HL-60/S4 treated with retinoic acid at 250 ng/mL for 4 days and 3 days (cell line): ENCODE measurements at regions not wholly inside any gene's neighbourhood (a gene's known extent, or its start where the extent isn't known, plus 50 kb on each side); places are given as distances from the start of the nearest gene placed in this dataset.

ENCODE experiments used
- in situ Hi-C: fragments of 300-500 bp; cut with MboI; formaldehyde crosslinking; loops from 2 replicates; pipeline ENCODE4 v1.7.0; 2022; ENCODE audit warnings: low sequenced_read_pairs

GRCh38 chr16:59320657-59321056 lies 586.5 kb upstream of the GOT2 start:
- in situ Hi-C loops = loop anchor here (25.0 kb wide), 1 partner anchor 108 kb away; no protein-coding TSS in a partner anchor

GRCh38 chr16:59319871-59320270 lies 585.8 kb upstream of the GOT2 start:
- in situ Hi-C loops = loop anchor here (25.0 kb wide), 1 partner anchor 108 kb away; no protein-coding TSS in a partner anchor

GRCh38 chr16:59305850-59306249 lies 571.7 kb upstream of the GOT2 start:
- in situ Hi-C loops = loop anchor here (25.0 kb wide), 1 partner anchor 94 kb away; no protein-coding TSS in a partner anchor

GRCh38 chr16:59296888-59297287 lies 562.8 kb upstream of the GOT2 start:
- in situ Hi-C loops = no loop called here

GRCh38 chr16:59295993-59296736 lies 562.0 kb upstream of the GOT2 start:
- in situ Hi-C loops = no loop called here

GRCh38 chr16:59295474-59295873 lies 561.4 kb upstream of the GOT2 start:
- in situ Hi-C loops = no loop called here

GRCh38 chr16:59290718-59291117 lies 556.6 kb upstream of the GOT2 start:
- in situ Hi-C loops = no loop called here

GRCh38 chr16:59289151-59289550 lies 555.0 kb upstream of the GOT2 start:
- in situ Hi-C loops = no loop called here

GRCh38 chr16:59274141-59274540 lies 540.0 kb upstream of the GOT2 start:
- in situ Hi-C loops = no loop called here

- in situ Hi-C loops = no loop called here
Measured at GRCh38 chr16:59263955-59264354, 529.8 kb upstream of the GOT2 start.

GRCh38 chr16:59260892-59261291 lies 526.8 kb upstream of the GOT2 start:
- in situ Hi-C loops = no loop called here

- in situ Hi-C loops = no loop called here
Measured at GRCh38 chr16:59259950-59260319, 525.8 kb upstream of the GOT2 start.

GRCh38 chr16:59259074-59259949 lies 525.2 kb upstream of the GOT2 start:
- in situ Hi-C loops = no loop called here

GRCh38 chr16:59252317-59252716 lies 518.2 kb upstream of the GOT2 start:
- in situ Hi-C loops = no loop called here

GRCh38 chr16:59249011-59249410 lies 514.9 kb upstream of the GOT2 start:
- in situ Hi-C loops = no loop called here

GRCh38 chr16:59242556-59242955 lies 508.4 kb upstream of the GOT2 start:
- in situ Hi-C loops = no loop called here

- in situ Hi-C loops = no loop called here
Measured at GRCh38 chr16:59238246-59238645, 504.1 kb upstream of the GOT2 start.

- in situ Hi-C loops = no loop called here
Measured at GRCh38 chr16:59236804-59237458, 502.8 kb upstream of the GOT2 start.

GRCh38 chr16:59224401-59224800 lies 490.3 kb upstream of the GOT2 start:
- in situ Hi-C loops = loop anchor here (25.0 kb wide), 1 partner anchor 88 kb away; no protein-coding TSS in a partner anchor

GRCh38 chr16:59220011-59220410 lies 485.9 kb upstream of the GOT2 start:
- in situ Hi-C loops = loop anchor here (25.0 kb wide), 1 partner anchor 92 kb away; no protein-coding TSS in a partner anchor

- in situ Hi-C loops = loop anchor here (25.0 kb wide), 1 partner anchor 96 kb away; no protein-coding TSS in a partner anchor
Measured at GRCh38 chr16:59216291-59216690, 482.2 kb upstream of the GOT2 start.
